ENCODE measurements at regions not wholly inside any gene's neighbourhood (a gene's known extent, or its start where the extent isn't known, plus 50 kb on each side); places are given as distances from the start of the nearest gene placed in this dataset.

DNA sequence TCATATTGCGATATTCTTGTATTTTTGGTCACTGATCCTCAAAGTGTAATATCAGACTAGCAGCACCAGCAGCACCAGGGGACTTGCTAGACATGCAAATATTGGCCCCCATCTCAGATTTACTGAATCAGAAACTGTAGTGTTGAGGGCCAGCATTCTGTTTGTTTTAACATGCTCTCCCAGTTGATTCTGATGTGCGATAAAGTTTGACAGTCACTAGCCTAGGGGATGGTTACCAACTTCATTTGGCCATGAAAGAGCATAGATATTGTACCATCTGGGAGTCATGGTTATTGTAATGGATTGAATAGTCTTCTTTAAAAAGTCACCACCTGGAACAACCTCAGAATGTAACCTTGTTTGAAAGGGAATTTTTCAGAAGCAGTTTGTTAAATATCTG is 1090.4 kb upstream of the RAG2 start:
- TF ChIP-seq POLR2AphosphoS5 (IDR thresholded peaks at IDR 0.05; ENCODE audit: low read depth) = no peak
- no peak for TF ChIP-seq REST (IDR thresholded peaks at IDR 0.05; ENCODE audit: insufficient replicate concordance, low read depth)
- H3K27ac ChIP-seq (replicated peaks) = no peak overlapping the region
- H3K27me3 ChIP-seq (ENCODE audit: insufficient read depth, poor library complexity, severe bottlenecking) = no peaks in the 10 kb centered on the region
- no peak overlapping the region for H3K4me3 ChIP-seq (replicated peaks; ENCODE audit: insufficient read depth, low read length)
- DNase-seq (ENCODE audit: low read depth in 1 of 2, low spot score in 1 of 2) = no peak

- TF ChIP-seq GABPA (IDR thresholded peaks at IDR 0.05; ENCODE audit: low read depth) (no peak), CTCF (IDR thresholded peaks at IDR 0.05; ENCODE audit: insufficient read depth, low read length) (no peak), REST (IDR thresholded peaks at IDR 0.05; ENCODE audit: insufficient replicate concordance, low read depth) (no peak), POLR2AphosphoS5 (IDR thresholded peaks at IDR 0.05; ENCODE audit: low read depth) (no peak), SPI1 (IDR thresholded peaks at IDR 0.05; ENCODE audit: borderline replicate concordance, low read depth) (no peak)
Observed at GRCh38 chr11:37687130-37687529, 1089.1 kb upstream of the RAG2 start.

GRCh38 chr11:37671321-37671720 is 1073.3 kb upstream of the RAG2 start:
- TF ChIP-seq REST (IDR thresholded peaks at IDR 0.05; ENCODE audit: insufficient replicate concordance, low read depth) (no peak), SPI1 (IDR thresholded peaks at IDR 0.05; ENCODE audit: borderline replicate concordance, low read depth) (no peak), CTCF (IDR thresholded peaks at IDR 0.05; ENCODE audit: insufficient read depth, low read length) (no peak), GABPA (IDR thresholded peaks at IDR 0.05; ENCODE audit: low read depth) (no peak), POLR2AphosphoS5 (IDR thresholded peaks at IDR 0.05; ENCODE audit: low read depth) (no peak)
- H3K27me3 ChIP-seq (ENCODE audit: insufficient read depth, poor library complexity, severe bottlenecking) = no peaks in the 10 kb centered on the region
- H3K27ac ChIP-seq (replicated peaks) = no peak overlapping the region
- DNase-seq (ENCODE audit: low read depth in 1 of 2, low spot score in 1 of 2) = no peak
- H3K4me3 ChIP-seq (replicated peaks; ENCODE audit: insufficient read depth, low read length) = no peak overlapping the region

More at GRCh38 chr11:37687130-37687529, 1089.1 kb upstream of the RAG2 start:
- DNase-seq (ENCODE audit: low read depth in 1 of 2, low spot score in 1 of 2) = no peak
- Histone ChIP-seq H3K27ac (replicated peaks) (no peak overlapping the region), H3K27me3 (ENCODE audit: insufficient read depth, poor library complexity, severe bottlenecking) (no peaks in the 10 kb centered on the region), H3K4me3 (replicated peaks; ENCODE audit: insufficient read depth, low read length) (no peak overlapping the region)

GRCh38 chr11:37666960-37667359 is 1068.9 kb upstream of the RAG2 start:
- no peak overlapping the region for H3K27ac ChIP-seq (replicated peaks)
- no peak for DNase-seq (ENCODE audit: low read depth in 1 of 2, low spot score in 1 of 2)
- no peak overlapping the region for H3K4me3 ChIP-seq (replicated peaks; ENCODE audit: insufficient read depth, low read length)
- TF ChIP-seq GABPA (IDR thresholded peaks at IDR 0.05; ENCODE audit: low read depth) = no peak
- TF ChIP-seq SPI1 (IDR thresholded peaks at IDR 0.05; ENCODE audit: borderline replicate concordance, low read depth) = no peak
- TF ChIP-seq CTCF (IDR thresholded peaks at IDR 0.05; ENCODE audit: insufficient read depth, low read length) = no peak
- no peak for TF ChIP-seq REST (IDR thresholded peaks at IDR 0.05; ENCODE audit: insufficient replicate concordance, low read depth)
- TF ChIP-seq POLR2AphosphoS5 (IDR thresholded peaks at IDR 0.05; ENCODE audit: low read depth) = no peak
- no peaks in the 10 kb centered on the region for H3K27me3 ChIP-seq (ENCODE audit: insufficient read depth, poor library complexity, severe bottlenecking)

Measured in HL-60 (cell line).